NCI-H774 (cell line): ENCODE measurements at regions not wholly inside any gene's neighbourhood (a gene's known extent, or its start where the extent isn't known, plus 50 kb on each side); places are given as distances from the start of the nearest gene placed in this dataset.

Source experiments
- DNase-seq: peaks from one replicate; lab custom pipeline; 2025; lab: John Stamatoyannopoulos, UW

GRCh38 chr11:13869398-13869886 is 93.1 kb upstream of the SPON1 start:
- no peak for DNase-seq

GRCh38 chr11:13874597-13874996 is 87.9 kb upstream of the SPON1 start:
- DNase-seq = no peak

- DNase-seq = no peak
Observed at GRCh38 chr11:13875643-13876042, 86.9 kb upstream of the SPON1 start.

- no peak for DNase-seq
Observed at GRCh38 chr11:13876423-13876822, 86.1 kb upstream of the SPON1 start.

- DNase-seq = no peak
Observed at GRCh38 chr11:13878077-13878476, 84.4 kb upstream of the SPON1 start.

- DNase-seq = no peak
Observed at GRCh38 chr11:13880634-13881033, 81.9 kb upstream of the SPON1 start.

GRCh38 chr11:13881226-13881905 is 81.2 kb upstream of the SPON1 start:
- DNase-seq = no peak

GRCh38 chr11:13883042-13883441 is 79.5 kb upstream of the SPON1 start:
- peak; percentile 75 for DNase-seq

- DNase-seq = no peak
Observed at GRCh38 chr11:13883589-13883988, 78.9 kb upstream of the SPON1 start.

- DNase-seq = no peak
Observed at GRCh38 chr11:13884158-13884799, 78.2 kb upstream of the SPON1 start.

GRCh38 chr11:13885083-13885482 is 77.4 kb upstream of the SPON1 start:
- DNase-seq = no peak

- DNase-seq = peak; percentile 84
Observed at GRCh38 chr11:13889552-13890249, 72.8 kb upstream of the SPON1 start.

GRCh38 chr11:13891911-13892310 is 70.6 kb upstream of the SPON1 start:
- peak; percentile 78 for DNase-seq

GRCh38 chr11:13896175-13896980 is 66.1 kb upstream of the SPON1 start:
- no peak for DNase-seq

GRCh38 chr11:13896981-13897353 is 65.6 kb upstream of the SPON1 start:
- DNase-seq = no peak

- no peak for DNase-seq
Observed at GRCh38 chr11:13897646-13898276, 64.8 kb upstream of the SPON1 start.

GRCh38 chr11:13899603-13900002 is 62.9 kb upstream of the SPON1 start:
- no peak for DNase-seq

GRCh38 chr11:13902523-13902922 is 60.0 kb upstream of the SPON1 start:
- DNase-seq = no peak

- no peak for DNase-seq
Observed at GRCh38 chr11:13905137-13905781, 57.3 kb upstream of the SPON1 start.

- no peak for DNase-seq
Observed at GRCh38 chr11:13907678-13908077, 54.8 kb upstream of the SPON1 start.

- no peak for DNase-seq
Observed at GRCh38 chr11:13908535-13908934, 54.0 kb upstream of the SPON1 start.
